K562 (cell line): ENCODE measurements at regions not wholly inside any gene's neighbourhood (a gene's known extent, or its start where the extent isn't known, plus 50 kb on each side); places are given as distances from the start of the nearest gene placed in this dataset.

ENCODE experiments used
- HDAC1 ChIP-seq, 2 experiments: fragments of 450-650 bp; IDR thresholded peaks; 2 replicates each; pipeline ENCODE4 v1.6.1; 2016 to 2017; ENCODE audit warnings: inconsistent platforms in 1 of 2, mild to moderate bottlenecking in 1 of 2, moderate library complexity in 1 of 2
- IFI16 ChIP-seq: fragments of 250-450 bp; sonication (Bioruptor Pico); IDR thresholded peaks from 2 replicates; pipeline ENCODE4 v2.1.2; 2022; ENCODE audit warnings: mild to moderate bottlenecking, inconsistent platforms
- JUND ChIP-seq, 2 experiments: IDR thresholded peaks; 2 replicates in 1 of 2; 3 replicates in 1 of 2; pipeline ENCODE4 v1.6.1; 2011; ENCODE audit warnings: borderline replicate concordance in 2 of 2, low read depth in 2 of 2, low read length in 2 of 2, improper control_type of control experiment in 1 of 2, missing biosample characterization in 1 of 2, missing genetic modification characterization in 1 of 2, missing genetic modification reagents in 1 of 2
- KAT7 ChIP-seq: sonication (generic); formaldehyde crosslinking; IDR thresholded peaks from 2 replicates; pipeline ENCODE4 v1.8.0; 2022; ENCODE audit warnings: missing genetic modification reagents, mild to moderate bottlenecking, borderline replicate concordance
- ZNF217 ChIP-seq: sonication (generic); formaldehyde crosslinking; IDR thresholded peaks from 2 replicates; pipeline ENCODE4 v1.8.0; 2022; ENCODE audit warnings: mild to moderate bottlenecking, missing genetic modification reagents
- ZNF318 ChIP-seq, 2 experiments: fragments of 450-650 bp; IDR thresholded peaks; 2 replicates each; pipeline ENCODE4 v1.6.1; 2016; ENCODE audit warnings: mild to moderate bottlenecking in 2 of 2, borderline replicate concordance in 1 of 2, low read depth in 1 of 2, moderate library complexity in 1 of 2
- TF ChIP-seq, protein P1 (sequence below), 2 experiments: IDR thresholded peaks in 1 of 2; conservative IDR thresholded peaks in 1 of 2; 2 replicates each; pipeline ENCODE4 v1.6.1; 2016; ENCODE audit warnings: low read depth in 2 of 2, mild to moderate bottlenecking in 1 of 2, missing compliant biosample characterization in 1 of 2, missing genetic modification characterization in 1 of 2, moderate library complexity in 1 of 2

GRCh38 chr5:89282554-89283510, 399.8 kb upstream of the MEF2C start (continued):
- TF ChIP-seq ZNF217 (CRISPR knock-in tag), result no peak
- TF ChIP-seq KAT7, result no peak
- TF ChIP-seq HDAC1 (IDR thresholded peaks at IDR 0.05), result no peak
- TF ChIP-seq JUND (IDR thresholded peaks at IDR 0.05; ENCODE audit: borderline replicate concordance, low read depth, low read length), result no peak
- 0 out of 3 replicates have a peak, but pooled peaks have one; percentile 11 for TF ChIP-seq JUND (tag; IDR thresholded peaks at IDR 0.05; ENCODE audit: borderline replicate concordance, low read depth, low read length)
- TF ChIP-seq, protein P1, sequence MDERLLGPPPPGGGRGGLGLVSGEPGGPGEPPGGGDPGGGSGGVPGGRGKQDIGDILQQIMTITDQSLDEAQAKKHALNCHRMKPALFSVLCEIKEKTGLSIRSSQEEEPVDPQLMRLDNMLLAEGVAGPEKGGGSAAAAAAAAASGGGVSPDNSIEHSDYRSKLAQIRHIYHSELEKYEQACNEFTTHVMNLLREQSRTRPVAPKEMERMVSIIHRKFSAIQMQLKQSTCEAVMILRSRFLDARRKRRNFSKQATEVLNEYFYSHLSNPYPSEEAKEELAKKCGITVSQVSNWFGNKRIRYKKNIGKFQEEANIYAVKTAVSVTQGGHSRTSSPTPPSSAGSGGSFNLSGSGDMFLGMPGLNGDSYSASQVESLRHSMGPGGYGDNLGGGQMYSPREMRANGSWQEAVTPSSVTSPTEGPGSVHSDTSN (CRISPR knock-in tag; IDR thresholded peaks at IDR 0.05; ENCODE audit: low read depth), result no peak
- TF ChIP-seq, protein P1 (tag; conservative IDR thresholded peaks at IDR 0.05; ENCODE audit: low read depth), result peak; percentile 57
- TF ChIP-seq IFI16 (CRISPR knock-in tag), result no peak
- TF ChIP-seq ZNF318 (IDR thresholded peaks at IDR 0.05; ENCODE audit: borderline replicate concordance in 1 of 2, low read depth in 1 of 2), result no peak
